Lower leg skin (tissue), 4 donors: ENCODE measurements at regions not wholly inside any gene's neighbourhood (a gene's known extent, or its start where the extent isn't known, plus 50 kb on each side); places are given as distances from the start of the nearest gene placed in this dataset.

Experiments used
- DNase-seq, 2 donors: peaks; one replicate each; pipeline ENCODE4 v3.0.0-alpha.2; 2019; ENCODE audit warnings: low spot score in 2 of 2
- H3K4me3 ChIP-seq: fragments of 200-600 bp; sonication (generic); 2 replicates; pipeline ENCODE4 v1.5.1; 2017; ENCODE audit warnings: mild to moderate bottlenecking, low read depth; ENCODE audit not compliant: poor library complexity, severe bottlenecking
- CTCF ChIP-seq, 3 donors: fragments of 450-650 bp; IDR thresholded peaks; one replicate each; pipeline ENCODE4 v1.5.1; 2016; ENCODE audit warnings: antibody characterized with exemption in 3 of 3, mild to moderate bottlenecking in 3 of 3, moderate library complexity in 2 of 3
- POLR2A ChIP-seq, 2 donors: fragments of 450-650 bp; IDR thresholded peaks; one replicate each; pipeline ENCODE4 v1.6.1; 2016 to 2017; ENCODE audit warnings: antibody characterized with exemption in 2 of 2, mild to moderate bottlenecking in 1 of 2, moderate library complexity in 1 of 2
- WGBS, 2 donors: methylation state at CpG; one replicate each; pipeline ENCODE4 v1.1.5; 2018; 5-methylcytosine and 5-hydroxymethylcytosine counted together
- intact Hi-C: fragments of 100-400 bp; cut with DNase I; formaldehyde crosslinking; loops from one replicate; pipeline ENCODE4 v1.15.0; 2023; ENCODE audit warnings: low total_unique reads

- DNase-seq = no peak
- intact Hi-C loops = no loop called here
- whole genome bisulfite sequencing, 2 donors = 73 to 83% methylated on average over 3 of the region's 3 CpGs
- no peak for TF ChIP-seq CTCF (IDR thresholded peaks at IDR 0.05)
- TF ChIP-seq POLR2A (IDR thresholded peaks at IDR 0.05) = no peak
- H3K4me3 ChIP-seq = no peak overlapping the region
Observed at GRCh38 chr18:39019989-39020388, 1454.4 kb upstream of the CELF4 start.

- TF ChIP-seq CTCF (IDR thresholded peaks at IDR 0.05) (no peak), POLR2A (IDR thresholded peaks at IDR 0.05) (no peak)
- WGBS, 2 donors = 79 to 81% methylated on average over 5 of the region's 5 CpGs
- H3K4me3 ChIP-seq = no peak overlapping the region
- DNase-seq = no peak
- intact Hi-C loops = no loop called here
Observed at GRCh38 chr18:39007031-39007902, 1441.7 kb upstream of the CELF4 start.

- no peak for TF ChIP-seq CTCF (IDR thresholded peaks at IDR 0.05)
- TF ChIP-seq POLR2A (IDR thresholded peaks at IDR 0.05) = no peak
Observed at GRCh38 chr18:38996056-38996455, 1430.5 kb upstream of the CELF4 start.

GRCh38 chr18:38993342-38993741 is 1427.7 kb upstream of the CELF4 start:
- intact Hi-C loops = no loop called here

More at GRCh38 chr18:38996056-38996455, 1430.5 kb upstream of the CELF4 start:
- WGBS, 2 donors = 88 to 95% methylated on average over 3 of the region's 3 CpGs
- intact Hi-C loops = no loop called here
- H3K4me3 ChIP-seq = no peak overlapping the region
- DNase-seq = no peak

GRCh38 chr18:38984968-38985367 is 1419.4 kb upstream of the CELF4 start:
- no peak for TF ChIP-seq POLR2A (IDR thresholded peaks at IDR 0.05)
- H3K4me3 ChIP-seq = no peak overlapping the region
- no peak for DNase-seq
- intact Hi-C loops = no loop called here

More at GRCh38 chr18:38993342-38993741, 1427.7 kb upstream of the CELF4 start:
- TF ChIP-seq POLR2A (IDR thresholded peaks at IDR 0.05) = no peak
- DNase-seq = no peak
- 68 to 76% methylated on average over 1 of the region's 1 CpG for WGBS, 2 donors
- H3K4me3 ChIP-seq = no peak overlapping the region

GRCh38 chr18:38982072-38982471 is 1416.5 kb upstream of the CELF4 start:
- 93 to 97% methylated on average over 1 of the region's 1 CpG for WGBS, 2 donors
- TF ChIP-seq CTCF (IDR thresholded peaks at IDR 0.05) (no peak), POLR2A (IDR thresholded peaks at IDR 0.05) (no peak)
- intact Hi-C loops = no loop called here
- H3K4me3 ChIP-seq = no peak overlapping the region
- DNase-seq = no peak

GRCh38 chr18:38981389-38981788 is 1415.8 kb upstream of the CELF4 start:
- TF ChIP-seq CTCF (IDR thresholded peaks at IDR 0.05) (no peak), POLR2A (IDR thresholded peaks at IDR 0.05) (no peak)
- 5 to 7% methylated on average over 2 of the region's 2 CpGs for WGBS, 2 donors
- H3K4me3 ChIP-seq = no peak overlapping the region
- no peak for DNase-seq
- intact Hi-C loops = no loop called here
